ENCODE measurements at regions not wholly inside any gene's neighbourhood (a gene's known extent, or its start where the extent isn't known, plus 50 kb on each side); places are given as distances from the start of the nearest gene placed in this dataset.
"Not testable (repeated sequence)": the region's sequence is repeated elsewhere in the genome, so short reads cannot be mapped to it uniquely, and the experiment has no call there.

- Histone ChIP-seq H3K9ac (ENCODE audit: low read length in 2 of 2) (no peak overlapping the region), H3K9me3 (ENCODE audit: control insufficient read depth in 2 of 2, low read length in 2 of 2) (no peaks in the 10 kb centered on the region), H3K27ac (ENCODE audit: low read length) (no peak overlapping the region), H3K4me3 (ENCODE audit: low read length in 2 of 2) (no peak overlapping the region), H3K36me3 (ENCODE audit: control insufficient read depth in 2 of 2, insufficient read depth in 2 of 2, low read length in 2 of 2) (no peaks in the 10 kb centered on the region), H3K4me1 (ENCODE audit: control insufficient read depth, insufficient read depth, low read length) (no peaks in the 10 kb centered on the region), H3K27me3 (ENCODE audit: control insufficient read depth in 1 of 2, insufficient read depth in 2 of 2, low read length in 2 of 2) (no peaks in the 10 kb centered on the region)
Observed at GRCh38 chr1:112833806-112834205, 118.7 kb upstream of the PPM1J start.

DNA sequence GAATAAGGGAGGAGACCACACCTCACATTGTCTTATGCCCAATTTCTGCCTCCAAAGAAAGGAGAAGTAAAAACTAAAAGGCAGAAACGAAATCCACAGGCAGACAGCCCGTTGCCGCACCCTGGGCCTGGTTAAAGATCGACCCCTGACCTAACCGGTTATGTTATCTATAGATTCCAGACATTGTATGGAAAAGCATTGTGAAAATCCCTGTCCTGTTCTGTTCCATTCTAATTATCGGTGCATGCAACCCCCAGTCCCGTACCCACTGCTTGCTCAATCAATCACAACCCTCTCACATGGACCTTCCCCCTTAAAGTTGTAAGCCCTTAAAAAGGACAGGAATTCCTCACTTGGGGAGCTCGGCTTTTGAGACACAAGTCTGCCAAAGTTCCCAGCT, 117.1 kb upstream of the PPM1J start:
- H3K27me3 ChIP-seq (ENCODE audit: control insufficient read depth in 1 of 2, insufficient read depth in 2 of 2, low read length in 2 of 2); H3K9ac ChIP-seq (ENCODE audit: low read length in 2 of 2); H3K36me3 ChIP-seq (ENCODE audit: control insufficient read depth in 2 of 2, insufficient read depth in 2 of 2, low read length in 2 of 2); H3K9me3 ChIP-seq (ENCODE audit: control insufficient read depth in 2 of 2, low read length in 2 of 2); H3K4me1 ChIP-seq (ENCODE audit: control insufficient read depth, insufficient read depth, low read length); H3K27ac ChIP-seq (ENCODE audit: low read length); H3K4me3 ChIP-seq (ENCODE audit: low read length in 2 of 2): not testable (repeated sequence)

- H3K4me3 ChIP-seq (ENCODE audit: low read length in 2 of 2); H3K9me3 ChIP-seq (ENCODE audit: control insufficient read depth in 2 of 2, low read length in 2 of 2); H3K36me3 ChIP-seq (ENCODE audit: control insufficient read depth in 2 of 2, insufficient read depth in 2 of 2, low read length in 2 of 2); H3K27me3 ChIP-seq (ENCODE audit: control insufficient read depth in 1 of 2, insufficient read depth in 2 of 2, low read length in 2 of 2); H3K27ac ChIP-seq (ENCODE audit: low read length); H3K4me1 ChIP-seq (ENCODE audit: control insufficient read depth, insufficient read depth, low read length); H3K9ac ChIP-seq (ENCODE audit: low read length in 2 of 2): not testable (repeated sequence)
Observed at GRCh38 chr1:112829691-112830090, 114.6 kb upstream of the PPM1J start.

DNA sequence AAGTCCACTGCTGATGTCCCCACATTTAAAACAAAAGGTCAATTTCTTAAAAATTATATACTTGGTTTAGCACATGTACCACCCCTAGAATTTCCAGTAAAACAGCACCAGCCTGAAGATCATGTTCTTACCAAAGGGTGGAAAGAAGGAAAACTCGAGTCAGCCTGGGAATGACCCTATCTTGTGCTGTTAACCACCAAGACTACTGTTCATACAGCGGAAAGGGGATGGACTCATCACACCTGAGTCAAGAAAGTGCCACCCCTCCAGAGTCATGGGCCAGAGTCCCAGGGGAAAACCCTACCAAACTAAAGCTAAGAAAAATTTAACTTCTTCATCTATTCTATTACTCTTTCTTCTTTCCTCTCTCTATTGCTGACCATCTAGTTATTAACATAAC, 113.6 kb upstream of the PPM1J start:
- H3K4me1 ChIP-seq (ENCODE audit: control insufficient read depth, insufficient read depth, low read length) = no peaks in the 10 kb centered on the region
- H3K27ac ChIP-seq (ENCODE audit: low read length) = no peak overlapping the region
- no peaks in the 10 kb centered on the region for H3K36me3 ChIP-seq (ENCODE audit: control insufficient read depth in 2 of 2, insufficient read depth in 2 of 2, low read length in 2 of 2)
- H3K9me3 ChIP-seq (ENCODE audit: control insufficient read depth in 2 of 2, low read length in 2 of 2) = no peaks in the 10 kb centered on the region
- H3K9ac ChIP-seq (ENCODE audit: low read length in 2 of 2) = no peak overlapping the region
- no peak overlapping the region for H3K4me3 ChIP-seq (ENCODE audit: low read length in 2 of 2)
- no peaks in the 10 kb centered on the region for H3K27me3 ChIP-seq (ENCODE audit: control insufficient read depth in 1 of 2, insufficient read depth in 2 of 2, low read length in 2 of 2)

DNA sequence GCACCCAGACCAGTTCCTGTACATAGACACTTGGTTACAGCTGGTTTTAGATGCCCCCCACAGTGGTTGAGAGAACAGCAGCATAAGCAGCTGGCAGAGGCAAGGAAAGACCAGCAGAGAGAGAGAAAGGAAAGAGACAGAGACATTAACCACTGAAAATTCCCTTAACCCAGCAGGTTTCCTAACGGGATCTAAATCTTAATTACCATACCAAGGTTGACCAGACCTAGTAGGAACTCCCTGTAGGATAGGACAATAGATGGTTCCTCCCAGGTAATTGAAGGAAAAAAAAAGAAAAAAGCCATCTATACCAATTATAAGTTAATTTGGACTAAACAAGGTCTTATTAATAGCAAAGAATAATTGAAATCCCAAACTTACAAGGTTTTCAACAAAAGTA, 112.3 kb upstream of the PPM1J start:
- not testable (repeated sequence) for H3K36me3 ChIP-seq (ENCODE audit: control insufficient read depth in 2 of 2, insufficient read depth in 2 of 2, low read length in 2 of 2); H3K9me3 ChIP-seq (ENCODE audit: control insufficient read depth in 2 of 2, low read length in 2 of 2); H3K27ac ChIP-seq (ENCODE audit: low read length); H3K27me3 ChIP-seq (ENCODE audit: control insufficient read depth in 1 of 2, insufficient read depth in 2 of 2, low read length in 2 of 2); H3K4me1 ChIP-seq (ENCODE audit: control insufficient read depth, insufficient read depth, low read length); H3K9ac ChIP-seq (ENCODE audit: low read length in 2 of 2); H3K4me3 ChIP-seq (ENCODE audit: low read length in 2 of 2)

DNA sequence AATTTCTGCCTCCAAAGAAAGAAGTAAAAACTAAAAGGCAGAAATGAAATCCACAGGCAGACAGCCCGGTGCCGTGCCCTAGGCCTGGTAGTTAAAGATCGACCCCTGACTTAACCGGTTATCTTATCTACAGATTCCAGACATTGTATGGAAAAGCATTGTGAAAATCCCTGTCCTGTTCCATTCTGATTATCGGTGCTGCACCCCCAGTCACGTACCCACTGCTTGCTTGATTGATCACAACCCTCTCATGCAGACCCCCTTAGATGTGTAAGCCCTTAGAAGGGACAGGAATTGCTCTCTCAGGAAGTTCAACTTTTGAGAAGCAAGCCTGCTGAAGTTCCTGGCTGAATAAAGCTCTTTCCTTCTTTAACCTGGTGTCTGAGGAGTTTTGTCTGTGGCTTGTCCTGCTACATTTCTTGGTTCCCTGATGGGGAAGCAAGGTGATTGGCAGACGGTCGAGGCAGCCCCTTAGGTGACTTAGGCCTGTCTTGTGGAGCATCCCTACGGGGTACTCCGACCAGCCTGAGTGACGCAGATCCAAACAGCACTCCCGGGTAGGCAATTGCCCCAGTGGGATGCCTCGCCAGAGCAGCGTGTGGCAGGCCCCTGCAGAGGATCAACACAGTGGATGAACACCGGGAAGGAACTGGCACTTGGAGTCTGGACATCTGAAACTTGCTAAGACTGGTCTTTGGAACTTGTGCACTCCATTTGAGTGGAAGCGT, 111.2 kb upstream of the PPM1J start:
- Histone ChIP-seq H3K4me1 (ENCODE audit: control insufficient read depth, insufficient read depth, low read length) (no peaks in the 10 kb centered on the region), H3K27me3 (ENCODE audit: control insufficient read depth in 1 of 2, insufficient read depth in 2 of 2, low read length in 2 of 2) (no peaks in the 10 kb centered on the region), H3K27ac (ENCODE audit: low read length) (no peak overlapping the region), H3K36me3 (ENCODE audit: control insufficient read depth in 2 of 2, insufficient read depth in 2 of 2, low read length in 2 of 2) (no peaks in the 10 kb centered on the region), H3K4me3 (ENCODE audit: low read length in 2 of 2) (no peak overlapping the region), H3K9me3 (ENCODE audit: control insufficient read depth in 2 of 2, low read length in 2 of 2) (no peaks in the 10 kb centered on the region), H3K9ac (ENCODE audit: low read length in 2 of 2) (no peak overlapping the region)

DNA sequence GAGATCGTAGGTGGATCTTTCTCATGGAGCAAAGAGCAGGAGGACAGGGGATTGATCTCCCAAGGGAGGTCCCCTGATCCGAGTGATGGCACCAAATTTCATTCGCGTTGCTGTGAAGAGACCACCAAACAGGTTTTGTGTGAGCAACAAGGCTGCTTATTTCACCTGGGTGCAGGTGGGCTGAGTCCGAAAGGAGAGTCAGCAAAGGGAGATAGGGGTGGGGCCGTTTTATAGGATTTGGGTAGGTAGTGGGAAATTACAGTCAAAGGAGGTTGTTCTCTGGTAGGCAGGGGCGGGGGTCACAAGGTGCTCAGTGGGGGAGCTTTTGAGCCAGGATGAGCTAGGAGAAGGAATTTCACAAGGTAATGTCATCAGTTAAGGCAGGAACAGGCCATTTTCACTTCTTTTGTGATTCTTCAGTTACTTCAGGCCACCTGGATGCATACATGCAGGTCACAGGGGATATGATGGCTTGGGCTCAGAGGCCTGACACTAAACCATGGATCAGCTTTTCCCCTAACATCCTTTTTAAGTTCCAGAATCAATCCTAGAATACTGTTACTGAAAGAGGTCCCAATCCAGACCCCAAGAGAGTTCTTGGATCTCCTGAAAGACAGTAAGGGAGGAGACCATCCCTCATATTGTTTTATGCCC, 110.6 kb upstream of the PPM1J start:
- not testable (repeated sequence) for H3K36me3 ChIP-seq (ENCODE audit: control insufficient read depth in 2 of 2, insufficient read depth in 2 of 2, low read length in 2 of 2); H3K9me3 ChIP-seq (ENCODE audit: control insufficient read depth in 2 of 2, low read length in 2 of 2); H3K9ac ChIP-seq (ENCODE audit: low read length in 2 of 2); H3K27me3 ChIP-seq (ENCODE audit: control insufficient read depth in 1 of 2, insufficient read depth in 2 of 2, low read length in 2 of 2); H3K27ac ChIP-seq (ENCODE audit: low read length); H3K4me3 ChIP-seq (ENCODE audit: low read length in 2 of 2); H3K4me1 ChIP-seq (ENCODE audit: control insufficient read depth, insufficient read depth, low read length)

DNA sequence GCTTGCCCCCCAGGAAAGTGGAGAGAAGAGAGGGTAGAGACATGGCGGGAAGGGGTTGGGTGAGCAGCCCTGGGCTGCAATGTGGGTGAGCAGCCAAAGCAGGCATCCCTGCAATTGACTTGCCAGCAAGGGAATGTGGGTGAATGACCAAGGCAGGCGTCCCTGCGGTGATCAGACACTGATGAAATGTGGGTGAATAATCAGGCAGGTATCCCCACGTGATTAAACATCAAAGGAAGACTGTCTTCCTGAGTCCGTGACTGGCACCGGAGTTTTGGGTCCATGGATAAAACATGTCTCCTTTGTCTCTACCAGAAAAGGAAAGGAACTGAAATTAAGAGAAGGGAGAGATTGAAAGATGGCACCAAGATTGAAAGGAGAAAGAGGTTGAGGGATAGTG, 109.9 kb upstream of the PPM1J start:
- not testable (repeated sequence) for H3K27me3 ChIP-seq (ENCODE audit: control insufficient read depth in 1 of 2, insufficient read depth in 2 of 2, low read length in 2 of 2); H3K4me1 ChIP-seq (ENCODE audit: control insufficient read depth, insufficient read depth, low read length); H3K36me3 ChIP-seq (ENCODE audit: control insufficient read depth in 2 of 2, insufficient read depth in 2 of 2, low read length in 2 of 2); H3K4me3 ChIP-seq (ENCODE audit: low read length in 2 of 2); H3K9ac ChIP-seq (ENCODE audit: low read length in 2 of 2); H3K9me3 ChIP-seq (ENCODE audit: control insufficient read depth in 2 of 2, low read length in 2 of 2); H3K27ac ChIP-seq (ENCODE audit: low read length)

DNA sequence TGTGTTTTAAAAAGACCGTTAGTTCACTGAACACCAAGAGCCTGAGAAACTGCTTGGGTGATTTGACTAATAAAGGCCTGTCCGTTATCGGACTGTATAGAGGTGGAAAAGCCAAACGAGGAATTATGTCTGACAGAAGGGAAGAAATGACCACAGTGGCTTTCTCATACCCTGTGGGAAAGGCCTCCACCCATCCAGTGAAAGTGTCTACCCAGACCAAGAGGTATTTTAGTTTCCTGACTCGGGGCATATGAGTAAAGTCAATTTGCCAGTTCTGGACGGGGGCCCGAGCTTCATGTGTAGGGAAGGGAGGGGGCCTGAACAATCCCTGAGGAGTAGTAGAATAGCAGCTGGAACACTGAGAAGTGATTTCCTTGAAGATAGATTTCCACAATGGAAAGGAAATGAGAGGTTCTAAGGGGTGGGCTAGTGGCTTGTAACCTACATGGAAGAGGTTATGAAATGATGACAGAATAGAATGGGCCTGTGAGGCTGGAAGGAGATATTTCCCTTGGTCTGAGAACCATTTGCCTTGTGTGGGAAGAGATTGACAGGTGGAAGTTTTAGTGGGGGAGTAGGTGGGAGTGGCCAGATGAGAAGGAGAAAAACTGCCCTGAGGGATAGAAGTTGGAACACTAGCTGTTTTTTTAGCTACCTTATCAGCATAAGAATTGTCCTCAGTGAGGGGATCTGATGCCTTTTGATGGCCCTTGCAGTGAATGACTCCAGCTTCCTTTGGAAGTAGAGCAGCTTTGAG, 106.4 kb upstream of the PPM1J start:
- H3K4me1 ChIP-seq (ENCODE audit: control insufficient read depth, insufficient read depth, low read length); H3K36me3 ChIP-seq (ENCODE audit: control insufficient read depth in 2 of 2, insufficient read depth in 2 of 2, low read length in 2 of 2); H3K27me3 ChIP-seq (ENCODE audit: control insufficient read depth in 1 of 2, insufficient read depth in 2 of 2, low read length in 2 of 2); H3K9ac ChIP-seq (ENCODE audit: low read length in 2 of 2); H3K27ac ChIP-seq (ENCODE audit: low read length); H3K4me3 ChIP-seq (ENCODE audit: low read length in 2 of 2); H3K9me3 ChIP-seq (ENCODE audit: control insufficient read depth in 2 of 2, low read length in 2 of 2): not testable (repeated sequence)

DNA sequence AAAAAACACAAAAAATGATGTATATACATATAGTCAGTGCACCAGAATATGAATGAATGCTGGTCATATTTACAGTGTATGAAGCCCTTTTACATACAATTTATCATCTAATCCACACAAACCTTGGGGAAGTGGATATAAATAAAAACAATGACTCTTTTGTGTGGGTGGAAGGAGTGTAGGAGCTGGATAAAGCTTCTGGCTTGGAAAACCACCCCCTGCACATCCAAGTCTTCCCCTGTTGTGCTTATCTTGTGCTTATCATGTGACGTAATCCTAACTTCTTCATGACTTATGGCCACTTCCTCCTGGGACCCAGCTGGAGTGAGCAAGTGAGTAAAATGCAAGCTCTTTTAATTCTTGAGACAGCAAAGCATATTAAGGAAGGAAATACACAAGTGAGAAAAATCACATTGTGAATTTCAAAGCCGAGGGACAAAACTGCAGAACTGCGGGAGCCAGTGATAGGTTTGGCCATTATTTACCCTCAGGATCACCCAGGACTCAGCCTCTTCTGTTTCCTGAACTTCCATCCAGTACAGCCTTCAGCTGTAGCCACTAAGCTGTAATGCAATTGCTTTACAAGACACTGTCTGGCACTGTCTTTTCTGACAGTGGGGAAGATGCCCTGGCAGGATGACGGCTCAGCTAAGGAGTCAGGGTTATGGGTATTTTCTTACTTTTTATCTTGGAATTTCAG, 104.0 kb upstream of the PPM1J start:
- H3K36me3 ChIP-seq (ENCODE audit: control insufficient read depth in 2 of 2, insufficient read depth in 2 of 2, low read length in 2 of 2) = no peaks in the 10 kb centered on the region
- H3K4me1 ChIP-seq (ENCODE audit: control insufficient read depth, insufficient read depth, low read length) = no peaks in the 10 kb centered on the region
- H3K4me3 ChIP-seq (ENCODE audit: low read length in 2 of 2) = no peak overlapping the region
- no peak overlapping the region for H3K9ac ChIP-seq (ENCODE audit: low read length in 2 of 2)
- H3K9me3 ChIP-seq (ENCODE audit: control insufficient read depth in 2 of 2, low read length in 2 of 2) = no peaks in the 10 kb centered on the region
- no peaks in the 10 kb centered on the region for H3K27me3 ChIP-seq (ENCODE audit: control insufficient read depth in 1 of 2, insufficient read depth in 2 of 2, low read length in 2 of 2)
- no peak overlapping the region for H3K27ac ChIP-seq (ENCODE audit: low read length)

All from stomach smooth muscle (tissue), 2 donors.